ENCODE measurements at regions not wholly inside any gene's neighbourhood (a gene's known extent, or its start where the extent isn't known, plus 50 kb on each side); places are given as distances from the start of the nearest gene placed in this dataset.
A peak's percentile ranks its signal among the peaks of the same experiment; 100 is the strongest.

DNA sequence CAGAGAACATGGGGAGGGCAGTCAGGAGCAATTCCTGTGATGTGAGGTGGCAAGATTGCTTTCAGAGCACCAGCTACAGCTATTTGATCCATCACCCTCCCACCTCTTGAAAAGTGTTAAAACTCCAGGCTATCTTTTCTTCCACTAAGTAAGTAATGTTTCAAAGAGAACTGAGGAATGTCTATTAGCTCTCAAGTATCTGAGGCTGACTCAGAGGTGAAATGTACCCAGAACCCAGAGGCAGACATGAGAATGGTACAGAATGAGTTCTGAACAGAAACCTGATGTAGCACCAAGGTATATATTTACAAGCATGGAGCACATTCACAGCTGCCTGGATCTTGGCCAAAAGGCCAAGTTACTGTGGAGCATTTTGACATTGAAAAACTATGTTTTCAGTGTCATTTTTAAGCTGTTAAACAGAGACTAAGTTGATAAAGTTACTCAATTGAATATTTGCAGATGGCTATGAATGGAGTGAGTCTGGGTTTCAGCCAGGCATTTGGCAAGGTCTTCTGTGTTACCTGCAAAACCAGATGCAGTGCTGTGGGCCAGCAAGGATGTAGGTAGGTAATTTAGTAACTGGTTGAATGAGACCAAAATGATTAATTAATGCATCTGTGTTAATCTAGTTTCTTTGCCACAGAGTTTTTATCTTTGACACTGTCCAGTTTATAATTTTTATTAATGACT is 227.7 kb upstream of the CD96 start:
- no peak for DNase-seq

DNA sequence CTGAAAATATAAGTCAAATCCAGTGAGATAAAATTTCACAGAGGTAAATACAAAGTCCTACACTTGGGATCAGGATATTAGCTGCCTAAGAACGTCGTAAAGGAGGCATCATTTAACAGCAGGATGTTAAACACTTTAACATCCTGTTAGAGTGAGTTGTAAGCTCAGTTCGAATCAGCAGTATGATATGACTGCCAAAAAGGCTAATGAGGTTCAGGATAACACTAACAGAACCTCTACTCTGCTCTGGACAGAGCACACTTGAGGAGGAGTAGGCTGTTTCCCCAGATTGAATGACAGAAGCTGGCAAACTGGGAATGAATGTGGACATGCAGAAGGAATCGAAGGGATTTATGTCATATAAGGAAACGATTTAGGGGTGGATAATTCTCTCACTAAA is 227.1 kb upstream of the CD96 start:
- no peak for DNase-seq

DNA sequence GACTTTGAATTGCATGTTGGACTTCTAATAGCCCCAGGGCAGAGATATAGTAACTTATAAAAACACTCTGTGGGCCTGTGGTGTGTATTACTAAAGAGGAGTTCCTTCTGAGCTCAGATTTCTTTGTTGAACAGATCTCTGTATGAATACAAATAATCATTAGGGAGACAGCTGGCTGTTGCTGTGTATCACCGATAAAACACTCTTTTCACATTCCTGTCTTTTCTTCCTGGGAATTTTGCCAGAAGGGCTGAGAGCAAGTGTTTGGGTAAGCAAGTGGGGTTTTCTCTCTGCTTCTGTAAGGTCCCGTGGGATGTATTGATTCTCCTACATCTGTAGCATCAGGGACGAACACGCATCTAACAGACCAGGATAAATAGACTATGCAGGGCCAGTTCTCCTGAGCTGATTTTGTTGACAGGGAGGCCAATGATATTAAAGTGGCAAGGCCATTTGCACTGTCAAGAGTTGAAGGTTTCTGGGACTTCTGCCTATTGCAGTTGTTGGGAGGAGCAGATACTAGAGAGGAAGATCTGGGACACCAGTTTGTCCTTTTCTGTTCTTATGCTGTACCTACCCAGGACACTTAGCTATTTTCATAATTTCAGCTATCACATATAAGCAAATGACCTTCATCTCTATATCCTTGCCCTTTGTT is 225.9 kb upstream of the CD96 start:
- no peak for DNase-seq

DNA sequence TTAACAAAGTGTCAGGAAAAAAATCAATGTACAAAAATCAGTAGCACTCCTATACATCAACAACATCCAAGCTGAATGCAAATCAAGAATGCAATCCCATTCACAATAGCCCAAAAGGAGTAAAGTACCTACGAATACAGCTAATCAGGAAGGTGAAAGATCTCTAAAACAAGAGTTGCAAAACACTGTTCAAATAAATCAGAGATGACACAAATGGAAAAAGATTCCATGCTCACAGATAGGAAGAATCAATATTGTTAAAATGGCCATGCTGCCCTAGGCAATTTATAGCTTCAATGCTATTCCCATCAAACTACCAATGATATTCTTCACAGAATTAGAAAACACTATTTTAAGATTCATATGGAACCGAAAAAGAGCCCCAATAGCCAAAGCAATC is 223.7 kb upstream of the CD96 start:
- no peak for DNase-seq

DNA sequence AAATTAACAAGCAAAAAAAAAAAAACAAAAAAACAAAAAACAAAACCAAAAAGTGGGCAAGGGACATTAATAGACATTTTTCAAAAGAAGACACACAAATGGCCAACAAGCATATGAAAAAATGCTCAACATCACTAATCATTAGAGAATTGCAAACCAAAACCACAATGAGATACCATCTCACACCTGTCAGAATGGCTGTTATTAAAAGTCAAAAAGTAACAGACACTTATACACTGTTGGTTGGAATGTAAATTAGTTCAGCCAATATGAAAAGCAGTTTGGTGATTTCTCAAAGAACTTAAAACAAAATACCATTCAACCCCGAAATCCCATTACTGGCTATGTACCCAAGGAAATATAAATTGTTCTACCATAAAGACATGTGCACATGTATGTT is 222.4 kb upstream of the CD96 start:
- no peak for DNase-seq

DNA sequence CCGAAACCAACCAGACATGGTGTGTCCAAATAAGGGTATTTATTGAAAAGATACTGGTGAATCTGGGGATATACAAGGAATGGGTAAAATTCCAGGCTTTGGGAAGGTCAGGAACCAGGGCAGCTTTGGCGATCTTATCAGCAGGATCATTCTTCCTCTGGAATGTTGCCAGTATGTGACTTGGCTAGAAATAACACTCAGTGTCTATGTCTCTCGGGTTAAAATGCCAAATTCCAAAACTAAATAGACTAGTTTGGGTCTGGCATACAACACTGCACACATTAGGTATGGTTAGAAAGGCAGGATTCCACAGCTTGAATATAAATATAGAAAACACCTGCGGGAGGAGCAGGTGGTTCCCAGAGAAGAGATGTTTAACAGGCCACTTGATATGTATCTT is 220.2 kb upstream of the CD96 start:
- DNase-seq, result no peak

DNA sequence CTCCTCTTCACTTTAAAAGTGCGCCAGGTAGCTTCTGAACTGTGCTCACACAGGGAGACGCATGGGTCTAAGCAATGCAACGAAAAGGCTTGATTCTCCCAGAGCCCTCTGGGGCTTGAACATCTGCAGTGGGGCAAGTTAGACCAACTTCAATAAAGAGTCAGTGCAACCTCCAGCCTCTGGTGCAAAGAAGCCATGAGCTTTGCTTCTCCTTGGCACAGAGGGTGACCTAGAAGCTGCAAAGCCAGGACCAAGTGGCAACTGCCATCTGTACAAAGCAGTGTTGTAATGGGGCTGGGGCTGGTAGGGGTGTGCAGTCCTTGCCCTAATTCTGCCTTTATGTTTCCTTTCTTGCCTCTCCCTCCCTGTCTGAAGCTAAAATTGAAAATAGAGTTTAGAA is 219.0 kb upstream of the CD96 start:
- no peak for DNase-seq

DNA sequence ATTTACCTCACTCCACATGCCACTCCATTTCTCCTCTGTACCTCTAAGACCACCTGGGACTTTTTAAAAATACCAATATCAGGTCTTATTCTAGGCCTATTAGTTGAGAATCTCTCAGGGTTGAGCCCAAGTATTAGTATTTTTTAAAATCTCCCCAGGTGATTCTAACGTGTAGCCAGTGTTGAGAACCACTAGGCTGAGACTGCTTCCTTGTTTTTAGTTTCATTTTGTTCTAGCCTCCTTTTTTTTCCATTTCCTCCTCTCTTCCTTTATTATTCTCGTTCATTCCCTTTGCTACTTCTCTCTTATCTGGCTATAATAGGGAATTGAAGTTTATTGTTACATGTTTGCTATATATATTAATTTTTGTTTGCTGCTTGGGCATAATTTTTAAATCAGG is 217.8 kb upstream of the CD96 start:
- DNase-seq, result no peak

DNA sequence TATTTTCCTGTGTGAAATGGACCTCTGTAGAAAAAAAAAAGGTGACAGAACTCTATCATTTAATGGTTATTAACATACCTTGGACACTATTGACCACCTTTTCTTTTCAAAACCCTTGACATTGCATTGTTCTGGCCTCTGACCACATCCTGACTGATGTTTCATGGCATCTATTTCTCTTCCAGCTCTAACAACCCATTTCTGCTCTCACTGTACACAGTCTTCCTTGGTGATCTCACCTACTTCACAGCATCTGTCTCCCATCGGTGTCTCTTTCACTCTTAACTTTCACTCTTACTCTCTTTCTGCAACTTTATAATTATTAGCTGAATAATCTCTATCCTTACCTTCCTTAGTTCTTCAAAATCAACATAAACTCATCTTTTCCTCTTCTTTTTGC is 217.4 kb upstream of the CD96 start:
- no peak for DNase-seq

DNA sequence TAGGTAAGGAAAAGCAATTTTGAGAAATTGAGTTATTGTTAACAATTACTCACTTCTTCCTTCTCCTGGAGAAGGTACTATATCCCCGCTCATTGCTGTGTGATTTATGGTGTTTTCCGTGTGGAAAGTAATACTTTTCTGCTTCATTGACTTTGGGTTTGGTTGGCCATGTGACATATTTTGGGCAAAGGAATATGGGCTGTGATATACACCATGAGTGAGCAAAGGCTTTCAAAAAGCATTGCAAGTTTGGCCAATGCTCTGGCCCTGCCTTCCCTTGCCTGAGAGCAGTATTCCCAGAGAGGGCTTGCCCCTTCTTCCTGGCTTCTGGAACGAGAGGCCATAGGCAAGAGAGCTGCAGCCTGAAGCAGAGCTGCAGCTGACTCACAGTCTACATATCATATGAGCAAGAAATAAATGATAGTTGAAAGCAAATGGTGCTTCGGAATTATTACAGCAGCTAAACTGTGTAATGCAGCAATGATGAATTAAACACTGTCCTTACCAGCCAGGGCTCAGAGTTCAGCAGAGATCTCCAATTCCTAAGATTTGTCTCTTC is 216.8 kb upstream of the CD96 start:
- no peak for DNase-seq

DNA sequence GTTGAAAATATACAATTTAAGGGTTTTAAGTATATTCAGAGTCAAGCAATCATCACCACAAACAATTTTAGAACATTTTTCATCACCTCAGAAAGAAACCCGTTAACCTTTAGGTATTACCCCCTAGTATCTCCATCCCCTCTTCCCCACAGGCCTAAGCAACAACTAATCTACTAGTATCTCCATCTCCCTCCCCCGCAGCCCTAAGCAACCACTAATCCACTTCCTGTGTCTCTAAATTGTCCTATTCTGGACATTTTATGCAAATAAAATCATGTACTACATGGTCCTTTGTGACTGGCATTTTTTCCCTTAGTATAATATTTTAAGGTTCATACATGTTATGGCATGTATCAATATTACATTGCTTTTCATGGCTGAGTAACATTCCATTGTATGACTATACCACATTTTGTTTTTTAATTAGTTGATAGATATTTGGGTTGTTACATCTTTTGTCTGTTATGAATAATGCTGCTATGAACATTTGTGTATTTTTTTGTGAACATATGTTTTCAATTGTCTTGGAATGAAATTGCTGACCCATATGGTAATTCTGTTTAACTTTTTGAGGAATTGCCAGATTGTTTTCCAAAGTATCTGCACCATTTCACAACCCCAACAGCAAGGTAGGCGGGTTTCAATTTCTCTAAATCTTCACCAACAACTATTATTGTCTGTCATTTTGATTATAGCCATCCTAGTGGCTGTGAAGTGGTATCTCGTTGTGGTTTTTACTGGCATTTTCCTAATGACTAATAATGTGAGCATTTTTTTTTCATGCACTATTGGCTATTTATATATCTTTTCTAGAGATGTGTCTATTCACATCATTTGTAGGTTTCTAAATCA is 215.6 kb upstream of the CD96 start:
- no peak for DNase-seq

DNA sequence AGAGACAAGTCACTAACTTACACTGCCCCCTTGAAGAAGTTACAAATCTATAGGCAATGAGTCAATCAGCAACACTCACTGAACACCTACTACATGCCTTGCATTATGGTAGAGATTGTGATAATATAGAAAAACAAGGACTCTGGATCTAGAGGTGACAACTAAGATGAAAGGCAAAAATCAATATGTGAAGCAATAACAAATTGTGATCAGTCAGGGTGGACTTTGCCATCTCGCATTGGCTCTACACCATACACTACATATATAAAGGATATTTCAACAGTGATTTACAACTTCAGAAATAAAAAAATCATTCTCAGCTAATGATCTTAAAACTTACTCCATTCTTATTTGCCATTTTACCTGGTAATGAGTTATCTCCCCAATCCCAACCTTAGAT is 210.7 kb upstream of the CD96 start:
- DNase-seq, result no peak

DNA sequence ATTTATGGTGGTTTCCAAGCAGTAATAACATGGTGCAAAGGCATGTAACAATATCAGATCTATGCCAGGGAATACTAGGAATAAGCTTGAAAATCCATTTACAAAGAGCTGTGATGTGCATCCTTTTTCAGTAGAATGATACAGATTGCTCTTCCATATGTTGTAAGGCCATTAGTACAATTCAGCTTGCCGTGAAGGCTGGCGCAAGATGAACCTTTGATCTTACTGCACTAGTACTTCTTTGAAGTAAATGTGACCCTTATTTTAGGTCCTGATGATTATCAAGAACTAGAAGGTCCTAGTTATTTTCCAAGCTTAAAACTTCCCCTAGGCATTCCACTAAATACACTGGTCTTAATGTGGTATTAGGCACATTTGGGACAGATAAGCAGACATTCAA is 210.1 kb upstream of the CD96 start:
- DNase-seq, result no peak

DNA sequence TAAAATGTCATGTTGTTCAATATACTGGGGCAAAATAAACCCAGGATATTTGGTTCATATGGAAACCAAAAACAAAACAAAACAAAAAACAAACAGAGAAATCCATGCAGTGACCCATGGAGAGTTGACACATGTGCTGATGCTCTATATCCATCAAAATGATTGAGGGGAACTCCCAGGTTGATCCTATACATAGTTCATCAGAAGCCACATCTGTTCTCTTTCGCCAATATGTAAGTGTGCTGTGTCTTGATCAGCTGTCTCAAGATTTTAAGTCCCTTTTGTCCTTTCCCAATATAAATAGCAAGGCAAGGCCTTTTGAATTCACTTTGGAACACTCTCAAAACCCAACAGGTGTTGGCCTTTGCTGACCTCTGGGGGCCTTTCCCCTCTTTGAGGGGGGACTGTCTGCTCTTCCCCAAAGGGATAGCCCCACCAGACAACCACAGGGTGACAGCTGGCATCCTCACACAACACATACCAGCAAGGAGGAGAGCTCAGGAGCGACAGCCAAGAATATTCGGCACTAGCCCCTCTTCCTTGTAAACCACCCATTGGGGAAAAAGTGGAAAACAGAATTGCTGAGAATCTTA is 209.4 kb upstream of the CD96 start:
- DNase-seq, result no peak

DNA sequence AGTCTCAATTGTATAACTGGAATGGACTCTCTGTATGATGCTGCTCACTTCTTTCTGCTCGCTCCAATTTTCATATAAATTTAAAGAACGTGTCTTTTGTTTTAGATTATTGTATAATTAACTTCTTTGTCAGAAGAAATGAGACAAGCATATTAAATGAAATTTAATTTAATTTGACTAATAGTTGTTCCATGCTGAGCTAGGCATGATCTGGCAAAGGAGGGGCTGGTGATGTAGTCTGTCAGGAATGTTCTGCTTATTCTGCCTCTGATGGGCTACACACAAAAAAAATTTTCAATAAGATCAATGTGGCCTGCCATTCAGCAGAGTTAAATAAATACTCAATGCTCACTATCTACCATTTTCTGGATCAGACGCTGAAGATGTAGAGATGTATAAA is 208.4 kb upstream of the CD96 start:
- DNase-seq, result no peak

DNA sequence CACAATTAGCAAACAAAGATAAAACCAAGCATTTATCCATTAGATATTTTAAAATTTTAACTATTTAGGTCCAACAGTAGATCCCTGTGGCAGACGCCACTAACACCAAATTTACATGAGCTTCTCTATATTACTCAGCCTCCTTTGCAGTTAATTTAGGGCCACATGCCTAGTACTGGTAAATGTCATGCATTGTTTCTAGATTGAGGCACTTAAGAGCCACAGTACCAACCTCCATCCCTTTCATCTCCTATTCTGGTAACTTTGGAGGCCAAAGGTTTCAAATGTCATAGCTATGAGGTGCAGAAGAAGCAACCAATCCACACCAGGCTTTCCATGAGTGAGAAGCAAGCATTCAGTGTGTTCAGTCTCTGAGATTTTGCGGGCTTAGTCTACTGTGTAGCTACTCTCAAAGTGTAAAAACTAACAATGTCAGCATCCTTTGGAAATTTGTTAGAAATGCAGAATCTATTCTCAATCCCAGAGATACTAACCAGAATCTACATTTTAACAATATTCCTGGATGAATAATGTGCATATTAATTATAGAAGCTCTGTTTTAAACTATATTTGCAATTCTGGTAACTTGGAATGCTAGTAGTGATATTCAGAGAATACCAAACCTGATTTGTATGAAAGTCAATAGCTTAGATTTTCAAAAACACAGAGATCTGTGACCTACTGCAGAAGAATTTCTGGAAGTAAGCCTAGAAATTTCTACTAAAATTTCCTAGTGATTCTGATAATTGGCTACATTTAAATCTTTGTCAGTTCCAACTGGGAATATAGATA is 206.3 kb upstream of the CD96 start:
- no peak for DNase-seq

DNA sequence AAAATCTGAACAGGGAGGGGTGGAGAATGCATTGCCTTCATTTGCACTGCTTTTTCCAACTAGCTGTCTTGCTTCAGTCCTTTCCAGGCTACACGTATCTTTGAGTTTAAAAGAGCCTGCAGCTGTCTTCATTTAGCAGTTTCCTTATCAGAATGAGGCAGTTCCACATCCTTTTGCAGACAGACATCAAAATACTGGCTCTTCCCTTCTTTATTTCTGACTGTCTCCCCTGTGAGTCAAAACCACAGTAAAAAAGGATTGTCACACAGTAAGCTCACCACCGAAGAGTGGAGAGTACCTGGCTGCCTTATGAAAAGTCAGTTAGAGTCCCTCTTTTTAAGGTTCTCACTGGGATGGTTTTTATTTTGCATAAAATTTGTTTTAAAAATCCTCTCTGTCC is 205.5 kb upstream of the CD96 start:
- DNase-seq, result no peak

DNA sequence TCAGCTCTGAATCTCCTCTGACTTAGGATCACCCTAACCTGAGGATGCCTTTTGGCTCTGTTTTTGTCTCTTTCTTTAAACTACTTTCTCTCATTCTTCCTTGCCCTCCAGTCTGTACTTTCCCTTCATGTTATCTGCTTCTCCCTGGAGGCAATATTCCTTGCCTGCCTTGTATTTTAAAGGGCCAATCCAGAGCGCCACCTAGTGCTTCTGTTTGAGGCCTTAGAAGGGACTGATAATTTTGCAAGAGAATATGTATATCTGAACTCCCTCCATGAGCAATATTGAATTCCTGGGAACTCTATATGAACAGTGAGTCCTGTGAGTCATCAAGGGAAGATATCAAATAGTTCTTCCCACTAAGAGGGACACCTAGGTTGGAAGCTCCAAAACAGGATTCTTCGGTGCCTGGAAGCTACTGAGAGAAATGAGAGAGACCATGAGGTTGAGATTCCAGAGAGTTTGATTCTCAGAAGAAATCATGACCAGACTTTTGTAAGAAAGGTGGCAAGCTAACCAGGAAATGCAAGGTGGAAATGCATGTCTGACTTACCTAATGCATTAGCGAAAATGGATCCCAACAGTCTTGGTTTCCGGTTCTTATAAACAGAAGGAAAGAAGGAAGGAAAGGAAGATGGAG is 203.8 kb upstream of the CD96 start:
- DNase-seq, result peak; percentile 70

DNA sequence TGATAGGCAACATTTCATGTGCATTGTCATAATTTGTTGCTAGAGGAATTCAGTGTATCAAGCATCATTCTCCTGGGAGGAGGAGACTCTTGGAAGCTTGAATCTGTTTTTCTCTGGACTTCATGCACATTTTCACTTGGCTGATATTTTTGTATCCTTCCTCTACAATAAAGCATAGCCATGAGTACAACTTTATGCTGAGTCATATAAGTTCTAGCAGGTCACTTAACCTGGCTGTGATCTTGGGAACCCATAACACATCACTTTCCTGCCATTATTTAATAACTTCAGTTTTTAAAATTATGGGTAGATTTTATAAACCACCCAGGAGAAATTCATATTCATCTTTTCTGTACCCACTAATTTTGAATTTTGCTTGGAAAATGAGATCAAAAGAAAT is 203.0 kb upstream of the CD96 start:
- DNase-seq, result no peak

DNA sequence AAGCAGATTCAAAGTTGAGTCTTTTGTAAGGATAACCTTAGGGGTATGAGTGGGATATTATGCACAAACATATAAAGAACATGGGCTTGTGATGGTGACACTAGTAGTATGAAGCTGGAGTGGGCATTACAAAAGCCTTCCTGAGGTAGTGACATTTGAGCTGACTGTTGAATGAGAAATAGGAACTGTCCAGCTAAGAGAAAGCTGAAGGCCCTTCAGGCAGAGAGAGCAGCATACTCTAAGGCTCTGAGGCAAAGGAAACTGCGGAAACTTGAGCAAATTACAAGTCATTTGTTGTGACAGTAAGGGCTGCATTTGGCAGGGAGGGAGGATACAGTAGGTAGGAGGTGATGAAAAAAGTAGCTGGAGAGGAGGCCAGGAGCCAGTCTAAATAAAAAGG is 190.7 kb upstream of the CD96 start:
- DNase-seq, result no peak

DNA sequence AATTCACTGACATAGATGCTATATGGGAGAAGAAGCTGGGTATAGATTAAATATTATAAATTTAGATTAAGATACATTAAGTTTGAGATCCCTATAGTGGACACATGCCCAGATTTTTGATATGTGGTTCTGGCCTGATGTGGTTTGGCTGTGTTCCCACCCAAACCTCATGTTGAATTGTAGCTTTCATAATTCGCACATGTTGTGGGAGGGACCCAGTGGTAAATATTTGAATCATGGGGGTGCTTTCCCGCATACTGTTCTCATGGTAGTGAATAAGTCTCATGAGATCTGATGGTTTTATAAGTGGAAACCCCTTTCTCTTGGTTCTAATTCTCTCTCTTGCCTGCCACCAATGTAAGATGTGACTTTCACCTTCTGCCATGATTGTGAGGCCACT is 189.4 kb upstream of the CD96 start:
- no peak for DNase-seq
